Uterus (tissue), 2 donors: ENCODE measurements at regions not wholly inside any gene's neighbourhood (a gene's known extent, or its start where the extent isn't known, plus 50 kb on each side); places are given as distances from the start of the nearest gene placed in this dataset.

Experiments
- POLR2A ChIP-seq, 2 donors: fragments of 450-650 bp; IDR thresholded peaks; one replicate each; pipeline ENCODE4 v1.6.1; 2016; ENCODE audit warnings: antibody characterized with exemption in 2 of 2, mild to moderate bottlenecking in 1 of 2, moderate library complexity in 1 of 2
- TF ChIP-seq, protein P1 (sequence below), 4 experiments: fragments of 200-600 bp in 2 of 4; fragments of 450-650 bp in 2 of 4; sonication (generic) in 2 of 4; IDR thresholded peaks; one replicate each; pipeline ENCODE4 v1.5.1; 2016 to 2019; ENCODE audit warnings: antibody characterized with exemption in 4 of 4, mild to moderate bottlenecking in 2 of 4, moderate library complexity in 1 of 4

DNA sequence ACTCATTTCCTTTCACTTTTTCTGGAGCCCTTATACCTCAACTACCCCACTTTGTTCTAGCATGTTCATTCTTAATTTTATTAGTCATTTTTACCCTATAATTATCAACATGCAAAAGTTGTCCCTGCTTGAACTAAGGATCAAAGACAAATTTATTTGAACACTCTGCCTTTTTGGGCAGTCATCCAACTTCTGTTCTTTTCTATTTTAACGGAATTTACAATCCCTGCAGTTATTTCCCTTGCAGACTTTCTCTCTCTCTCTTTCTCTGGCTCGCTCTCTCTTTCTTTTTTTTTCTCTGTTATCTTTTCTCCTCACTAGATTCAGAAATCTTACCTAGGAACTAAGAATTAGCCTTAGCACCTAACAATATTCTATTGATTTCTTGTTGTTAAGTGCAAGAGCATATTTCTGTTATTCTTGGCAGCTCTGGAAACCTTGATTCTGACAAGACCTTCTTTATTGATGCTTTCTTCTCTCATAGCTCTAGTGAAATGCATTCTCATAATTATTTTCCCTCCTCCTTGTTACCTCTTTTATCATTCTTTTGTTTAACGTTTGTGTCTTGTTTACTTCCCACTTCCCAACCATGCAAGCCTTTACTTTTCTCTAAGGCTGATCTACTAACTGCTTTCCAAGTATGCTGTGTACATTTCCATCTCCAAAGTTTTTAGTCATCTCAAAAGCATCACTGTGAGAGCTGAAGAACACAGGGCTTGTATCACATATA lies 951.6 kb downstream of the DIPK2A start:
- TF ChIP-seq, protein P1, sequence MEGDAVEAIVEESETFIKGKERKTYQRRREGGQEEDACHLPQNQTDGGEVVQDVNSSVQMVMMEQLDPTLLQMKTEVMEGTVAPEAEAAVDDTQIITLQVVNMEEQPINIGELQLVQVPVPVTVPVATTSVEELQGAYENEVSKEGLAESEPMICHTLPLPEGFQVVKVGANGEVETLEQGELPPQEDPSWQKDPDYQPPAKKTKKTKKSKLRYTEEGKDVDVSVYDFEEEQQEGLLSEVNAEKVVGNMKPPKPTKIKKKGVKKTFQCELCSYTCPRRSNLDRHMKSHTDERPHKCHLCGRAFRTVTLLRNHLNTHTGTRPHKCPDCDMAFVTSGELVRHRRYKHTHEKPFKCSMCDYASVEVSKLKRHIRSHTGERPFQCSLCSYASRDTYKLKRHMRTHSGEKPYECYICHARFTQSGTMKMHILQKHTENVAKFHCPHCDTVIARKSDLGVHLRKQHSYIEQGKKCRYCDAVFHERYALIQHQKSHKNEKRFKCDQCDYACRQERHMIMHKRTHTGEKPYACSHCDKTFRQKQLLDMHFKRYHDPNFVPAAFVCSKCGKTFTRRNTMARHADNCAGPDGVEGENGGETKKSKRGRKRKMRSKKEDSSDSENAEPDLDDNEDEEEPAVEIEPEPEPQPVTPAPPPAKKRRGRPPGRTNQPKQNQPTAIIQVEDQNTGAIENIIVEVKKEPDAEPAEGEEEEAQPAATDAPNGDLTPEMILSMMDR (IDR thresholded peaks at IDR 0.05): no peak
- TF ChIP-seq POLR2A (IDR thresholded peaks at IDR 0.05): no peak
